ENCODE measurements at regions not wholly inside any gene's neighbourhood (a gene's known extent, or its start where the extent isn't known, plus 50 kb on each side); places are given as distances from the start of the nearest gene placed in this dataset.

GRCh38 chr11:115860246-115860645 lies 356.0 kb upstream of the CADM1 start:
- Histone ChIP-seq H3K4me3 (ENCODE audit: low read depth, low read length) (no peak overlapping the region), H3K4me1 (ENCODE audit: control insufficient read depth, insufficient read depth, low read length) (no peaks in the 10 kb centered on the region), H3K27me3 (ENCODE audit: control insufficient read depth, insufficient read depth, low read length) (no peaks in the 10 kb centered on the region), H3K9ac (ENCODE audit: low read depth, low read length) (no peak overlapping the region), H3K36me3 (ENCODE audit: control insufficient read depth, insufficient read depth, low read length) (no peaks in the 10 kb centered on the region), H3K9me3 (ENCODE audit: control insufficient read depth, insufficient read depth, low read length) (no peaks in the 10 kb centered on the region)

GRCh38 chr11:115848611-115849010 lies 344.4 kb upstream of the CADM1 start:
- Histone ChIP-seq H3K9ac (ENCODE audit: low read depth, low read length) (no peak overlapping the region), H3K36me3 (ENCODE audit: control insufficient read depth, insufficient read depth, low read length) (no peaks in the 10 kb centered on the region), H3K4me1 (ENCODE audit: control insufficient read depth, insufficient read depth, low read length) (no peaks in the 10 kb centered on the region)

GRCh38 chr11:115848080-115848479 lies 343.9 kb upstream of the CADM1 start:
- Histone ChIP-seq H3K27me3 (ENCODE audit: control insufficient read depth, insufficient read depth, low read length) (no peaks in the 10 kb centered on the region), H3K36me3 (ENCODE audit: control insufficient read depth, insufficient read depth, low read length) (no peaks in the 10 kb centered on the region), H3K4me1 (ENCODE audit: control insufficient read depth, insufficient read depth, low read length) (no peaks in the 10 kb centered on the region), H3K9ac (ENCODE audit: low read depth, low read length) (no peak overlapping the region), H3K4me3 (ENCODE audit: low read depth, low read length) (no peak overlapping the region), H3K9me3 (ENCODE audit: control insufficient read depth, insufficient read depth, low read length) (no peaks in the 10 kb centered on the region)

More at GRCh38 chr11:115848611-115849010, 344.4 kb upstream of the CADM1 start:
- Histone ChIP-seq H3K9me3 (ENCODE audit: control insufficient read depth, insufficient read depth, low read length) (no peaks in the 10 kb centered on the region), H3K27me3 (ENCODE audit: control insufficient read depth, insufficient read depth, low read length) (no peaks in the 10 kb centered on the region), H3K4me3 (ENCODE audit: low read depth, low read length) (no peak overlapping the region)

- Histone ChIP-seq H3K36me3 (ENCODE audit: control insufficient read depth, insufficient read depth, low read length) (no peaks in the 10 kb centered on the region), H3K4me1 (ENCODE audit: control insufficient read depth, insufficient read depth, low read length) (no peaks in the 10 kb centered on the region), H3K4me3 (ENCODE audit: low read depth, low read length) (no peak overlapping the region), H3K9me3 (ENCODE audit: control insufficient read depth, insufficient read depth, low read length) (no peaks in the 10 kb centered on the region), H3K9ac (ENCODE audit: low read depth, low read length) (no peak overlapping the region), H3K27me3 (ENCODE audit: control insufficient read depth, insufficient read depth, low read length) (no peaks in the 10 kb centered on the region)
These were observed 341.7 kb upstream of the CADM1 start for GRCh38 chr11:115845872-115846271.

GRCh38 chr11:115843685-115844084 lies 339.5 kb upstream of the CADM1 start:
- no peaks in the 10 kb centered on the region for H3K9me3 ChIP-seq (ENCODE audit: control insufficient read depth, insufficient read depth, low read length)
- H3K36me3 ChIP-seq (ENCODE audit: control insufficient read depth, insufficient read depth, low read length): no peaks in the 10 kb centered on the region
- no peaks in the 10 kb centered on the region for H3K27me3 ChIP-seq (ENCODE audit: control insufficient read depth, insufficient read depth, low read length)
- no peak overlapping the region for H3K9ac ChIP-seq (ENCODE audit: low read depth, low read length)
- no peaks in the 10 kb centered on the region for H3K4me1 ChIP-seq (ENCODE audit: control insufficient read depth, insufficient read depth, low read length)
- no peak overlapping the region for H3K4me3 ChIP-seq (ENCODE audit: low read depth, low read length)

GRCh38 chr11:115843111-115843510 lies 338.9 kb upstream of the CADM1 start:
- H3K9ac ChIP-seq (ENCODE audit: low read depth, low read length): no peak overlapping the region
- no peak overlapping the region for H3K4me3 ChIP-seq (ENCODE audit: low read depth, low read length)
- H3K27me3 ChIP-seq (ENCODE audit: control insufficient read depth, insufficient read depth, low read length): no peaks in the 10 kb centered on the region
- H3K36me3 ChIP-seq (ENCODE audit: control insufficient read depth, insufficient read depth, low read length): no peaks in the 10 kb centered on the region
- no peaks in the 10 kb centered on the region for H3K4me1 ChIP-seq (ENCODE audit: control insufficient read depth, insufficient read depth, low read length)
- no peaks in the 10 kb centered on the region for H3K9me3 ChIP-seq (ENCODE audit: control insufficient read depth, insufficient read depth, low read length)

GRCh38 chr11:115820026-115820425 lies 315.8 kb upstream of the CADM1 start:
- H3K4me1 ChIP-seq (ENCODE audit: control insufficient read depth, insufficient read depth, low read length): peaks cover 13% of the 10 kb centered on the region
- no peaks in the 10 kb centered on the region for H3K9me3 ChIP-seq (ENCODE audit: control insufficient read depth, insufficient read depth, low read length)
- H3K27me3 ChIP-seq (ENCODE audit: control insufficient read depth, insufficient read depth, low read length): no peaks in the 10 kb centered on the region

GRCh38 chr11:115819014-115819413 lies 314.8 kb upstream of the CADM1 start:
- Histone ChIP-seq H3K9ac (ENCODE audit: low read depth, low read length) (no peak overlapping the region), H3K9me3 (ENCODE audit: control insufficient read depth, insufficient read depth, low read length) (no peaks in the 10 kb centered on the region), H3K27me3 (ENCODE audit: control insufficient read depth, insufficient read depth, low read length) (no peaks in the 10 kb centered on the region), H3K4me3 (ENCODE audit: low read depth, low read length) (no peak overlapping the region), H3K36me3 (ENCODE audit: control insufficient read depth, insufficient read depth, low read length) (no peaks in the 10 kb centered on the region), H3K4me1 (ENCODE audit: control insufficient read depth, insufficient read depth, low read length) (peaks cover 13% of the 10 kb centered on the region)

More at GRCh38 chr11:115820026-115820425, 315.8 kb upstream of the CADM1 start:
- Histone ChIP-seq H3K36me3 (ENCODE audit: control insufficient read depth, insufficient read depth, low read length) (no peaks in the 10 kb centered on the region), H3K9ac (ENCODE audit: low read depth, low read length) (no peak overlapping the region), H3K4me3 (ENCODE audit: low read depth, low read length) (no peak overlapping the region)

GRCh38 chr11:115817844-115818468 lies 313.7 kb upstream of the CADM1 start:
- Histone ChIP-seq H3K27me3 (ENCODE audit: control insufficient read depth, insufficient read depth, low read length) (no peaks in the 10 kb centered on the region), H3K36me3 (ENCODE audit: control insufficient read depth, insufficient read depth, low read length) (no peaks in the 10 kb centered on the region), H3K9ac (ENCODE audit: low read depth, low read length) (no peak overlapping the region), H3K9me3 (ENCODE audit: control insufficient read depth, insufficient read depth, low read length) (no peaks in the 10 kb centered on the region), H3K4me1 (ENCODE audit: control insufficient read depth, insufficient read depth, low read length) (peaks cover 13% of the 10 kb centered on the region), H3K4me3 (ENCODE audit: low read depth, low read length) (no peak overlapping the region)

- Histone ChIP-seq H3K9me3 (ENCODE audit: control insufficient read depth, insufficient read depth, low read length) (no peaks in the 10 kb centered on the region), H3K4me3 (ENCODE audit: low read depth, low read length) (no peak overlapping the region), H3K36me3 (ENCODE audit: control insufficient read depth, insufficient read depth, low read length) (no peaks in the 10 kb centered on the region), H3K27me3 (ENCODE audit: control insufficient read depth, insufficient read depth, low read length) (no peaks in the 10 kb centered on the region), H3K9ac (ENCODE audit: low read depth, low read length) (no peak overlapping the region), H3K4me1 (ENCODE audit: control insufficient read depth, insufficient read depth, low read length) (no peaks in the 10 kb centered on the region)
These were observed 304.2 kb upstream of the CADM1 start for GRCh38 chr11:115808351-115808940.

GRCh38 chr11:115806056-115806455 lies 301.8 kb upstream of the CADM1 start:
- Histone ChIP-seq H3K4me1 (ENCODE audit: control insufficient read depth, insufficient read depth, low read length) (no peaks in the 10 kb centered on the region), H3K27me3 (ENCODE audit: control insufficient read depth, insufficient read depth, low read length) (no peaks in the 10 kb centered on the region)

GRCh38 chr11:115803073-115803740 lies 299.0 kb upstream of the CADM1 start:
- no peaks in the 10 kb centered on the region for H3K27me3 ChIP-seq (ENCODE audit: control insufficient read depth, insufficient read depth, low read length)
- H3K9me3 ChIP-seq (ENCODE audit: control insufficient read depth, insufficient read depth, low read length): no peaks in the 10 kb centered on the region
- no peaks in the 10 kb centered on the region for H3K36me3 ChIP-seq (ENCODE audit: control insufficient read depth, insufficient read depth, low read length)
- H3K9ac ChIP-seq (ENCODE audit: low read depth, low read length): no peak overlapping the region
- H3K4me3 ChIP-seq (ENCODE audit: low read depth, low read length): no peak overlapping the region
- H3K4me1 ChIP-seq (ENCODE audit: control insufficient read depth, insufficient read depth, low read length): no peaks in the 10 kb centered on the region

More at GRCh38 chr11:115806056-115806455, 301.8 kb upstream of the CADM1 start:
- Histone ChIP-seq H3K9me3 (ENCODE audit: control insufficient read depth, insufficient read depth, low read length) (no peaks in the 10 kb centered on the region), H3K36me3 (ENCODE audit: control insufficient read depth, insufficient read depth, low read length) (no peaks in the 10 kb centered on the region), H3K9ac (ENCODE audit: low read depth, low read length) (no peak overlapping the region), H3K4me3 (ENCODE audit: low read depth, low read length) (no peak overlapping the region)
